ENCODE measurements at regions not wholly inside any gene's neighbourhood (a gene's known extent, or its start where the extent isn't known, plus 50 kb on each side); places are given as distances from the start of the nearest gene placed in this dataset.
A peak's percentile ranks its signal among the peaks of the same experiment; 100 is the strongest.

GRCh38 chr2:122935506-122935905, 1089.6 kb upstream of the CNTNAP5 start:
- no peak for DNase-seq

- DNase-seq: no peak
These were observed 1085.3 kb upstream of the CNTNAP5 start for GRCh38 chr2:122939796-122940195.

- DNase-seq: no peak
These were observed 1075.6 kb upstream of the CNTNAP5 start for GRCh38 chr2:122949523-122949922.

GRCh38 chr2:122955776-122956175, 1069.3 kb upstream of the CNTNAP5 start:
- DNase-seq: no peak

- peak; percentile 50 for DNase-seq
These were observed 1064.1 kb upstream of the CNTNAP5 start for GRCh38 chr2:122960759-122961641.

GRCh38 chr2:122966461-122966860, 1058.6 kb upstream of the CNTNAP5 start:
- no peak for DNase-seq

- no peak for DNase-seq
These were observed 1047.5 kb upstream of the CNTNAP5 start for GRCh38 chr2:122977580-122977979.

GRCh38 chr2:122980671-122981070, 1044.4 kb upstream of the CNTNAP5 start:
- no peak for DNase-seq

- no peak for DNase-seq
These were observed 1042.2 kb upstream of the CNTNAP5 start for GRCh38 chr2:122982936-122983335.

GRCh38 chr2:122988395-122989221, 1036.5 kb upstream of the CNTNAP5 start:
- DNase-seq: no peak

- no peak for DNase-seq
These were observed 1031.5 kb upstream of the CNTNAP5 start for GRCh38 chr2:122993592-122993991.

GRCh38 chr2:122999258-122999657, 1025.8 kb upstream of the CNTNAP5 start:
- no peak for DNase-seq

- no peak for DNase-seq
These were observed 1025.3 kb upstream of the CNTNAP5 start for GRCh38 chr2:122999821-123000220.

GRCh38 chr2:123002660-123003248, 1022.3 kb upstream of the CNTNAP5 start:
- no peak for DNase-seq

- DNase-seq: no peak
These were observed 1009.9 kb upstream of the CNTNAP5 start for GRCh38 chr2:123015186-123015585.

GRCh38 chr2:123035541-123035940, 989.5 kb upstream of the CNTNAP5 start:
- DNase-seq: no peak

GRCh38 chr2:123036300-123036699, 988.8 kb upstream of the CNTNAP5 start:
- DNase-seq: no peak

- no peak for DNase-seq
These were observed 984.6 kb upstream of the CNTNAP5 start for GRCh38 chr2:123040506-123040905.

GRCh38 chr2:123043458-123043857, 981.6 kb upstream of the CNTNAP5 start:
- no peak for DNase-seq

GRCh38 chr2:123045713-123046112, 979.4 kb upstream of the CNTNAP5 start:
- no peak for DNase-seq

- no peak for DNase-seq
These were observed 977.9 kb upstream of the CNTNAP5 start for GRCh38 chr2:123047186-123047585.

- DNase-seq: no peak
These were observed 974.0 kb upstream of the CNTNAP5 start for GRCh38 chr2:123051136-123051535.

- peak; percentile 22 for DNase-seq
These were observed 963.6 kb upstream of the CNTNAP5 start for GRCh38 chr2:123061534-123061933.

- DNase-seq: no peak
These were observed 951.7 kb upstream of the CNTNAP5 start for GRCh38 chr2:123073371-123073770.
